H1 (cell line): ENCODE measurements at regions not wholly inside any gene's neighbourhood (a gene's known extent, or its start where the extent isn't known, plus 50 kb on each side); places are given as distances from the start of the nearest gene placed in this dataset.
"Not testable (repeated sequence)": the region's sequence is repeated elsewhere in the genome, so short reads cannot be mapped to it uniquely, and the experiment has no call there.

Experiments used
- CTCF ChIA-PET: fragments of 300-600 bp; sonication (Branson Sonifier 250); formaldehyde crosslinking; loops from one replicate; lab custom pipeline; 2021; ENCODE audit not compliant: partially characterized antibody; lab: Charles Lee
- POLR2A ChIA-PET: fragments of 300-600 bp; sonication (Branson Sonifier 250); formaldehyde crosslinking; loops from one replicate; lab custom pipeline; 2021; ENCODE audit warnings: inconsistent platforms; ENCODE audit not compliant: partially characterized antibody; lab: Charles Lee
- DNase-seq, 2 experiments: peaks; one replicate each; pipeline versions ENCODE4 v3.0.0 to v3.0.0-alpha.2; 2010 to 2022; ENCODE audit warnings: low spot score in 2 of 2, low read depth in 1 of 2, mixed read lengths in 1 of 2
- FAIRE-seq: peaks from 2 replicates; lab custom pipeline; 2011; peaks lifted over from hg19 to GRCh38; lab: Jason Lieb, UNC
- H2AFZ ChIP-seq: 2 replicates; pipeline ENCODE4 v1.8.1; 2012; ENCODE audit warnings: low read length, inconsistent platforms
- H2AK5ac ChIP-seq: 2 replicates; pipeline ENCODE4 v1.6.1; 2013; ENCODE audit warnings: low read depth, low read length
- H2BK120ac ChIP-seq: replicated peaks from 2 replicates; pipeline ENCODE3; 2013; ENCODE audit warnings: low read depth, low read length, inconsistent platforms
- H2BK12ac ChIP-seq: 2 replicates; pipeline ENCODE4 v1.6.1; 2013; ENCODE audit warnings: low read depth, low read length
- H2BK15ac ChIP-seq: 2 replicates; pipeline ENCODE4 v1.6.1; 2013; ENCODE audit warnings: low read length
- H2BK20ac ChIP-seq: 2 replicates; pipeline ENCODE4 v1.6.1; 2013; ENCODE audit warnings: low read length
- H2BK5ac ChIP-seq: 2 replicates; pipeline ENCODE4 v1.6.1; 2013; ENCODE audit warnings: low read depth, low read length
- H3K14ac ChIP-seq: 2 replicates; pipeline ENCODE4 v1.6.1; 2013; ENCODE audit warnings: inconsistent platforms; ENCODE audit not compliant: insufficient read length
- H3K18ac ChIP-seq: 2 replicates; pipeline ENCODE4 v1.6.1; 2013; ENCODE audit warnings: low read length; ENCODE audit errors: extremely low read depth
- H3K23ac ChIP-seq: 2 replicates; pipeline ENCODE4 v1.6.1; 2013; ENCODE audit warnings: inconsistent platforms; ENCODE audit not compliant: insufficient read length
- H3K23me2 ChIP-seq: 2 replicates; pipeline ENCODE4 v1.6.1; 2013; ENCODE audit warnings: low read depth, low read length
- H3K27ac ChIP-seq: 2 replicates; pipeline ENCODE4 v1.6.1; 2011; ENCODE audit warnings: low read depth, low read length, inconsistent platforms
- H3K27me3 ChIP-seq, 4 experiments: replicated peaks in 1 of 4; 1 replicate in 1 of 4; 2 replicates in 3 of 4; pipeline versions ENCODE4 v1.6.1 to v1.8.1; 2011 to 2013; ENCODE audit warnings: low read length in 3 of 4, mild to moderate bottlenecking in 3 of 4, inconsistent platforms in 2 of 4, mixed read lengths in 2 of 4, moderate library complexity in 1 of 4; ENCODE audit not compliant: control insufficient read depth in 3 of 4, insufficient read depth in 3 of 4; ENCODE audit errors: extremely low read depth in 1 of 4
- H3K36me3 ChIP-seq, 4 experiments: 2 replicates each; pipeline versions ENCODE4 v1.6.1 to v1.8.1; 2011 to 2013; ENCODE audit warnings: mild to moderate bottlenecking in 4 of 4, low read length in 3 of 4, moderate library complexity in 2 of 4, control low read depth in 1 of 4, inconsistent platforms in 1 of 4; ENCODE audit not compliant: insufficient read depth in 4 of 4, control insufficient read depth in 2 of 4
- H3K4ac ChIP-seq: replicated peaks from 2 replicates; pipeline ENCODE3; 2013; ENCODE audit warnings: low read length, low read depth, mixed read lengths, inconsistent platforms; ENCODE audit not compliant: insufficient read length
- H3K4me1 ChIP-seq, 4 experiments: replicated peaks in 1 of 4; 1 replicate in 1 of 4; 2 replicates in 3 of 4; pipeline versions ENCODE4 v1.6.1 to v1.8.1; 2011 to 2013; ENCODE audit warnings: low read length in 3 of 4, inconsistent platforms in 2 of 4, mixed read lengths in 1 of 4; ENCODE audit not compliant: insufficient read depth in 4 of 4, control insufficient read depth in 3 of 4
- H3K4me2 ChIP-seq, 2 experiments: 2 replicates each; pipeline versions ENCODE4 v1.6.1 to v1.8.1; 2011 to 2013; ENCODE audit warnings: low read depth in 2 of 2, low read length in 2 of 2, control low read depth in 1 of 2, inconsistent platforms in 1 of 2, mild to moderate bottlenecking in 1 of 2; ENCODE audit not compliant: insufficient read depth in 1 of 2
- H3K4me3 ChIP-seq, 4 experiments: fragments of 200-600, 300-600 bp in 1 of 4; sonication (generic), shearing (Covaris generic), sonication (Bioruptor Twin) in 1 of 4; 2 replicates each; pipeline versions ENCODE4 v1.5.1 to v1.8.1; 2011 to 2016; ENCODE audit warnings: low read length in 4 of 4, low read depth in 3 of 4, control low read depth in 2 of 4, inconsistent platforms in 2 of 4, mild to moderate bottlenecking in 2 of 4, mixed read lengths in 1 of 4, moderate library complexity in 1 of 4; ENCODE audit not compliant: insufficient read depth in 2 of 4; ENCODE audit errors: extremely low read depth in 1 of 4
- H3K56ac ChIP-seq: replicated peaks from 2 replicates; pipeline ENCODE3; 2013; ENCODE audit warnings: low read depth, mild to moderate bottlenecking, mixed read lengths, low read length, inconsistent platforms; ENCODE audit not compliant: insufficient read length
- H3K79me1 ChIP-seq: 2 replicates; pipeline ENCODE4 v1.6.1; 2013; ENCODE audit warnings: low read depth, low read length, control low read depth
- H3K79me2 ChIP-seq, 2 experiments: 2 replicates each; pipeline versions ENCODE4 v1.6.1 to v1.8.1; 2012 to 2013; ENCODE audit warnings: low read length in 2 of 2, mild to moderate bottlenecking in 2 of 2, inconsistent platforms in 1 of 2; ENCODE audit not compliant: insufficient read depth in 2 of 2, control insufficient read depth in 1 of 2
- H3K9ac ChIP-seq, 4 experiments: replicated peaks in 1 of 4; 1 replicate in 1 of 4; 2 replicates in 3 of 4; pipeline versions ENCODE4 v1.6.1 to v1.8.1; 2011 to 2013; ENCODE audit warnings: low read depth in 3 of 4, low read length in 3 of 4, control low read depth in 2 of 4, mild to moderate bottlenecking in 2 of 4, moderate library complexity in 2 of 4, inconsistent platforms in 1 of 4; ENCODE audit errors: extremely low read depth in 1 of 4
- H3K9me3 ChIP-seq, 2 experiments: 2 replicates each; pipeline versions ENCODE4 v1.6.1 to v1.8.1; 2012 to 2013; ENCODE audit warnings: mild to moderate bottlenecking in 2 of 2, moderate library complexity in 2 of 2, control low read depth in 1 of 2, inconsistent platforms in 1 of 2, low read depth in 1 of 2, low read length in 1 of 2, mixed read lengths in 1 of 2; ENCODE audit not compliant: insufficient read depth in 2 of 2
- H4K20me1 ChIP-seq, 2 experiments: replicated peaks in 1 of 2; 2 replicates each; pipeline versions ENCODE3 to v1.8.1; 2011 to 2013; ENCODE audit warnings: inconsistent platforms in 2 of 2, low read length in 2 of 2, mild to moderate bottlenecking in 1 of 2; ENCODE audit not compliant: insufficient read depth in 2 of 2, control insufficient read depth in 1 of 2
- H4K5ac ChIP-seq: 2 replicates; pipeline ENCODE4 v1.6.1; 2013; ENCODE audit warnings: low read length, low read depth, mixed read lengths, inconsistent platforms; ENCODE audit not compliant: insufficient read length
- H4K8ac ChIP-seq: 2 replicates; pipeline ENCODE4 v1.8.0; 2013; ENCODE audit warnings: mild to moderate bottlenecking, moderate library complexity, low read length, inconsistent platforms; ENCODE audit not compliant: insufficient read depth; ENCODE audit errors: extremely low read depth
- H4K91ac ChIP-seq: replicated peaks from 2 replicates; pipeline ENCODE3; 2013; ENCODE audit warnings: low read length, mixed read lengths, inconsistent platforms; ENCODE audit not compliant: insufficient read length
- CREB1 ChIP-seq: IDR thresholded peaks from 2 replicates; pipeline ENCODE4 v1.6.1; 2012; ENCODE audit warnings: inconsistent platforms
- WGBS, 2 experiments: shearing (Covaris generic) in 1 of 2; methylation state at CpG; one replicate each; pipeline versions ENCODE4 v1.1.6 to v1.1.7; 2013 to 2015; ENCODE audit warnings: low lambda C conversion rate in 2 of 2, mixed read lengths in 2 of 2, inconsistent platforms in 1 of 2, low coverage in 1 of 2, missing lambda C conversion rate in 1 of 2; ENCODE audit not compliant: insufficient replicate concordance in 2 of 2, insufficient coverage in 1 of 2, insufficient read length in 1 of 2; ENCODE audit errors: extremely low coverage in 1 of 2, missing lambda C conversion rate in 1 of 2; 5-methylcytosine and 5-hydroxymethylcytosine counted together

DNA sequence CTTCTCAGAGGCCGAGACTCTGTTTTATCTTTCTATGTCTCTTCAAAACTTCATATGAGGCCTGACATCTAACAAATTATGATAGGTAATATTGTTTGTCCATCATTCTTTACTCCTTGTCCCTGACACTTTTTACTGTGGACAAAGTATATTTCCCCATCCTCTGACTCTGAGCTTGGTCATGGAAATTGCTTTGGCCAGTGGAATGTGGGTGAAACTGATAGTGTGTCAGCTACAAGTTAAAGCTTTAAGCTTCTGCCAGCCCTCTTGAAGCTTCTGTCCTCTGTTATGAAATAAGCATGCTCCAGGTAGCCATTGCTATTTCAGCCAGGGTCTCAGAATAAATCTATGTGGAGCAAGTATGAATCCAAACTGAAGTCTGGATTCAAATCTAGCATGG is 604.6 kb downstream of the BCOR start (continued):
- TF ChIP-seq CREB1, result no peak

GRCh38 chrX:39497117-39497516 is 600.6 kb downstream of the BCOR start:
- H3K9ac ChIP-seq, H3K79me2 ChIP-seq, H3K23ac ChIP-seq, H2BK5ac ChIP-seq, H3K18ac ChIP-seq, H3K4me3 ChIP-seq, H4K20me1 ChIP-seq, H2BK12ac ChIP-seq, H2BK20ac ChIP-seq, H3K79me1 ChIP-seq, POLR2A ChIA-PET, H3K36me3 ChIP-seq, FAIRE-seq, DNase-seq, H2BK15ac ChIP-seq, H2BK120ac ChIP-seq, H2AK5ac ChIP-seq, H3K4ac ChIP-seq, H3K23me2 ChIP-seq, H3K4me2 ChIP-seq, H3K27me3 ChIP-seq, H3K14ac ChIP-seq, H3K27ac ChIP-seq, H2AFZ ChIP-seq, H4K5ac ChIP-seq, H3K9me3 ChIP-seq, H4K8ac ChIP-seq, H3K4me1 ChIP-seq, H4K91ac ChIP-seq, H3K56ac ChIP-seq: not testable (repeated sequence)
- CTCF ChIA-PET, result interaction anchor here (0.6 to 1.0 kb wide), 2 partner anchors 19 to 832 kb away, joined by 3 to 4 read pairs; no protein-coding TSS in a partner anchor
- 90% methylated on average over 1 of the region's 4 CpGs; no CpG with 5 or more reads in 1 of the 2 experiments for WGBS, 2 experiments
